NCI-H1930 (cell line): ENCODE measurements at regions not wholly inside any gene's neighbourhood (a gene's known extent, or its start where the extent isn't known, plus 50 kb on each side); places are given as distances from the start of the nearest gene placed in this dataset.

Experiments
- DNase-seq, 2 experiments: peaks; one replicate each; lab custom pipeline; 2025; lab: John Stamatoyannopoulos, UW

DNA sequence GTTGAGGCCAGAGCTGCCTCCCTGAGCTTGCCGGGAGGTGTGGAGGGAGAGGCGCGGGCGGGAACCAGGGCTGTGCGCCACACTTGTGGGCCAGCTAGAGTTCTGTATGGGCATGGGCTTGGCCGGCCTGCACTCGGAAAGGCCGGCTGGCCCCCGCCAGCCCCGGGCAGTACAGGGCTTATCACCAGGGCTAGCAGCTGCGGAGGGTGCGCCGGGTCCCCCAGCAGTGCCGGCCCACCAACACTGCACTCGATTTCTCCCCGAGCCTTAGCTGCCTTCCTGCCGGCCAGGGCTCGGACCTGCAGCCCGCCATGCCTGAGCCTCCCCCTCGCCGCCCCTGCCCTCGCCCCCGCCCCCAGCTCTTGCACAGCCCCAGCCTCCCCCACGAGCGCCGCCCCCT is 472.7 kb downstream of the TFAP2A start:
- DNase-seq = no peak

- DNase-seq = no peak
Observed at GRCh38 chr6:9938801-9939200, 476.1 kb downstream of the TFAP2A start.

GRCh38 chr6:9937031-9937763 is 477.7 kb downstream of the TFAP2A start:
- DNase-seq = no peak

DNA sequence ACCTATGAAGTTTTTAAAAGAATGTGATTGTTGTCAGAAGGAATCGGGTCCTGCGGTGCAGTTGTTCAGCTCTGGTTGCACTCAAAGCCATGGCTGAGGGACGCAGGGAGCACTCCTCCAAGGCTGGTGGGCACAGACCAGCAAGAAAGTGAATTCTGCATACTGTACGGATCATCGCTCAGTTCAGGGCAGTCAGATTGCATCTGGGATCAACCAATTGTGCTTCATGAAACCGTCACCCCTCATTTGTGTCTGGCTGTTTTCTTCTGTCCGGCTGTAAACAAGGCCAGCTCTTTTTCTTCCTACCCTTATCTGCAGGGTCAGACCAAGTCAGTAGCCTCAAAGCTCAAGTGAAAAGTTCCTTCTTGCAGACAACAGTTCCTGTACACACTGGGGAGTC is 478.3 kb downstream of the TFAP2A start:
- no peak for DNase-seq

DNA sequence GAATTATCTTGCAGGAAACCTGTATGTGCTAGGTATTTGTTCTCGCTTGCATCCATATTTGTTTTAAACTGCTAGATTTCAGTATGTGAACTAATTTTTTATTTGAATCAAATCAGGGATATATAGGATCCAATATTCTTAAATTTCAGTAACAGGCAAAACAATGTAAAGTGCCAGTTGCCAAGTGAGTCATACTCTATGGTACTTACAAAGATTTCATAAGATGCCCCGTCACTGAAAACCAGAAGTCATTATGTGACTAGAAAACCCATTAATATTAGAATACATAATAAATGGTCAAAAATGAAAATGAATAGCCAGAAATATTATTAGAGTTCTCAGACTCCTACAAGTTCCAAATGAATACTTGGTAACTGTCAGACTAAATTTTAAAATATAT is 481.2 kb downstream of the TFAP2A start:
- DNase-seq = no peak

DNA sequence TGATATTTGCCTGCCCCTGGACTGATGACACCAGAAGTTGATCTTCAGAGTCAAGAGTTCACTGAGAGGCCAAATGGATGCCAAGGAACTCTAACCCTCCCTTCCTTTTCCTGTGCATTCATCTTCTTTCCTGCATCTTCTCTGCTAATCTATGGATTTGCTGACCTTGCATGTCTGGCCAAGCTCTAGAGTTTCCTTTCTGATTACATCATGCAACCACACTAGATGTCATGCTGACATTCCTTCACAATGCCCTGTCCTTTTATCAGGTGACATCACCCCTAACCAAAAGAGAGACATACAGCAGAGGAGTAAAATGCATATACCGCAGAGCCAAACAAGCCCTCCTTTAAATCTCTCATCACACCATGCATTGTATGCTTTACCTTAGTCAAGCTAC is 487.6 kb downstream of the TFAP2A start:
- DNase-seq = no peak

- DNase-seq = no peak
Observed at GRCh38 chr6:9924971-9925370, 489.9 kb downstream of the TFAP2A start.

DNA sequence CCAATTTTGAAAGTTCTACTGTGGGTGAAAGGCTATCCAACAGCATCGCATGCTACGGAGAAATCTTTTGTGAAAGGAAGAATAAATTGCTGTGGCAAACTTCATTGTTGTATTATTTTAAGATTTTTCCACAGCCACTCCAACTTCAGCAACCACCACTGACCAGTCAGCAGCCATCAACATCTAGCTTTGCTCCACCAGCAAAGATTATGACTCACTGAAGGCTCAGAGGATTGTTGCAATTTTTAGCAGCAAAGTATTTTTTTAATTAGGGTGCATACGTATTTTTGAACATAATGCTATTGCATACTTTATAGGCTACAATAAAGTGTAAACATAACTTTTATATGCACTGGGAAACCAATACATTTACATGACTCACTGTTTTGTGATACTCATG is 493.5 kb downstream of the TFAP2A start:
- no peak for DNase-seq

DNA sequence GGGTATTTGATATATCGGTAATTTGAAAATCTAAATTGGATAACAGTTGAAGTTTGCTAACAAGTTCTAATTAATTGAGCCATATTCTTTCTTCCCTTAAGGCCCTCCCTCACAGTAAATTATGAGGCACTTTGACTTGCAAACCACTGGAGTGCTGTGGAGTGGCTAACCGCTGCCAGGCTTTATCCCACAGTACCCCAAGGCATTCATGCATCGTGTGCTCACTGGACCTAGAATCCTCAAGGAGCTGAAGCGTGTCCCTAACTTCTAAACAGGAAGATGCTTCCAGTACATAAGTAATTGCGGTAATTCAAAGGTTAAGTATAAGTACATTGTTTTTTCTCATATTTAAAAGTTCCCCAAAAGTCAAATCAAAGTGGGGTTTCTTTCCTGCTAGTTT is 499.9 kb downstream of the TFAP2A start:
- DNase-seq = no peak

DNA sequence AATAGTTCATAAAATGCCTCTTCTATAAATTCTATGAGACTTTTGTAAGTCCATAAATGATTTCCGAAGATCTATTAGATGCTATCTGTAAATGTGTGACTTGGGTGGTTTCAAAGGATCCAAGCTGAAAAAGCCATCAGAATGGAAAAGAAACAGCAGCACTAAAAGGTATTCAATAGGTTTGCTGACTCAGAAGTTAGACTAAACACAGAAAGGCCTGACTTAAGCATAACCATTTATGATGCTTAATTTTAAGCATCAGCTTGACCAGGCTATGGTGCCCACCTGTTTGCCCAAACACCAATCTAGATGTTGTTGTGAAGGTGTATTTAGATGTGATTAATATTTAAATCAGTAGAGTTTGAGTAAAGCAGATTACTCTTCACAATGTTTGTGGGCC is 513.5 kb downstream of the TFAP2A start:
- no peak for DNase-seq

DNA sequence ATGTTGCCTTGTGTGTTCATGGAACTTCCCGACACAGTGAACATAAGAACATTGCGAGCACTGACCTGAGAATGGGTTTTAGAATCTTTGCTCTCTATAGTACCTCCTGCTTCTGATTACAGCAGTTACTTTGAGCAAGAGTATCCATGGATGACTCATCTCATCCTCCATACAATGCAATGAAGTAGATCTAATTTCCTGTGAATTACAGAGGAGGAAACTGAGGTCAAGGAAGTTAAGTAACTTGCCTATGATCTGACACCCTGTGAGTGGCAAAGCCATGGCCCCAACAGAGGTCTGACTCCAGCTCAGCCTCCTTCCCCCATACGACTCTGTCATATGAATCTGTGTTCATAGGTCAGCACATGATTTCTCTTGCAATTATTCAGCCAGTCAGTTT is 518.1 kb downstream of the TFAP2A start:
- DNase-seq = no peak

DNA sequence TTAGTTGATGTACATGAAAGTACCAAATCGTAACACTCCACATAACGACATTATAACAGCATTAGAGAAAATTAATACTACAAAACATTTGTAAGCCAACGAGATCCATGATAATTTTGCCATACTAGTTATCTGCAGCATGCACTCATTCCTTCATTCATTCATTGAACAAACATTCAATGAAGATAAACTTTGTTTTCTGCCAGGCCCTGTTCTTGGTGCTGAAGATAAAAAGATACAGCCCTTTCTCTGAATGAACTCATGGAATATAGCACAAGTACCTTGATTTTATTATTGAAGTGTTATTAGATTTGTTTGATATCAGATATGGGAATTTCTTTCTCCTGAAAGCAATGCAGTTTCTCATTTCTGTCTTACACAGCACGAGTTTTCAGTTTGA is 524.0 kb downstream of the TFAP2A start:
- no peak for DNase-seq

DNA sequence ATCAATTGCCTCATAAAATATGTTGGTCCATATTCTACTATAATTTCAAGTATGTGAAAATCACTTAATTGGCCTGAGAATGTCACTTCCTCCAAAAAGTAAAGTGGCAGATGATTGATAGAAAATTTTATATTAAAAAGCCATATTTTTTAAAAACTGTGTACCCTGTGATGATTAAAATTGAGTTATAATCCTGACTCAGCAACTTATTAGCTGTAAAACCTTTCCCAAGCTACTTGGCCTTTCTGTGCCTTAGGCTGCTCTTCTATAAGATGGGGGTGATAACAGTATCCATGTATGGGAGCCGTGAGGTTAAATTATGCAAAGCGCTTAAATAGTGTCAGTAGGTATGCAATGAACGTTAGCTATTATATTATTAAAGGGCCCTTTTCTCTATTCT is 524.4 kb downstream of the TFAP2A start:
- DNase-seq = no peak

DNA sequence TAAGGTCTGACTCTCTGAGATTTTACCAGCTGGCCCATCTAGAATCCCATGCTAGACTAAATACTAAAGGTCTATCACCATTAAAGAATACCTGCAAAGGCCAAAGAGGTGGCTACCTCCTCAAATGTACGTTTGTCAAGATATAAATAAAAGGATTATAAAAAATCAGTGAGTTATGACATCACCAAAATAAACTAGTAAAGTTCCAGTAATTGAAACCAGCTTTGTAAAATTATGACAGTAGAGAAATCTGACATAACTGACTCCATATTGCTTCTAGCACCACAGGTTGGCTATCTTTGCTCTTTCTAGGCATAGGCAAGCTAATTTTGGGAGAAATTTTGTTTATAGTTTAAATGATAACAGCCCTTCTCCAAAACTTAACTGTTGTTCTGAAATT is 536.3 kb downstream of the TFAP2A start:
- DNase-seq = no peak

GRCh38 chr6:9875605-9876353 is 539.1 kb downstream of the TFAP2A start:
- DNase-seq = no peak

DNA sequence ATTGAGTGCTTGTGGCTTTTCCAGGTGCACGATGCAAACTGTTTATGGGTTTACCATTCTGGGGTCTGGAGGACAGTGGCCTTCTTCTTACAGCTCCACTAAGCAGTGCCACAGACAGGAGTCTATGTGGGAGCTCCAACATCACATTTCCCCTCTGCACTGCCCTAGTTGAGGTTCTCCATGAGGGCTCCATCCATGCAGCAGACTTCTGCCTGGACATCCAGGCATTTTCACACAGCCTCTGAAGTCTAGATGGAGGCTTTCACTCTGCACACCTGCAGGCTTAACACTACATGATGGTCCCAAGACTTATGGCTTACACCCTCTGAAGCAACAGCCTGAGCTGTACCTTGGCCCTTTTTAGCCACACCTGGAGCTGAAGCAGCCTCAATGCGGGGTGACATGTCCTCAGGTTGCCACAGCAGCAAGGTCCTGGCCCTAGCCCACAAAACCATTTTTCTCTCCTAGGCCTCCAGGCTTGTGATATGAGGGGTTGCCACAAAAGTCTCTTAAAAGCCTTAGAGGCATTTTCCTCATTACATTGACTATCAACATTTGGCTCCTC is 552.2 kb downstream of the TFAP2A start:
- no peak for DNase-seq

DNA sequence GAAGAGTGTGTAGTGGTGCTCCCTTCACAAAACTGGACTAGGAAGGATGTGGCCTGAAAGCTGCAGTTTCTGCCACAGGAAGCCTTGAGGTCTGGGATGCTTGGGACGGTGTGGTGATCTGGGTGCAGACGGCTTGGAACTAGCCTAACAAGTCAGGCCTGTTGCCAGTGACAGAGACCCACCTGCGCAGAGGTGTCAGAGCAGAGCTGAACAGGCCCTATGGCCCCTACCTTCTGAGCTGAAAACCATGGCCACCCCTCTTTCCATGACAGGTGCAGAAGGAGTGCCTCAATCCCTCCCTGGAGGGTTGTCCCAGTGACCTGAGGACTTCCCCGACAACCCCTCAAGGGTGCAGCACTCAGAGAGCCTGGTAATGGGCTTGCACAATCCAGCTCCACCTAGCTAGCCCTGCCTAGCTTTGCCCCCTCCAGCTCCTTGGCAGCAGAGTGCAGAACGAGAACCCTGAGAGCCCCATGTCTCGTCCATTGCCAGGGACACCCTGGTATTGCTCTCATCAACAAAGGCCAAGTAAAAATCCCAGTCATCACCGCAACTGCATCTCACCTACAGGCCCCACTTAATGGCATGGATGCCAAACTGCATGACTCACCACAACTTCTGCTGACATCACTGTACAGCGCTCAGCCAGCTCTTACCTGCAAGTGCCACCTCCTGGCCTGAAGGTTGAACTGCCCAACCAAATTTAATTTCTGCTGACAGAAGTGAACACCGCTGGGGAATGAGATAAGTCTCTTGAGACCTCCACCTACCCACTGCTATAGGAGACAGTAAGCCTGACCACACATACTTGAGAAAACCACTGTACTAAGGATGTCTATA is 563.1 kb downstream of the TFAP2A start:
- no peak for DNase-seq

DNA sequence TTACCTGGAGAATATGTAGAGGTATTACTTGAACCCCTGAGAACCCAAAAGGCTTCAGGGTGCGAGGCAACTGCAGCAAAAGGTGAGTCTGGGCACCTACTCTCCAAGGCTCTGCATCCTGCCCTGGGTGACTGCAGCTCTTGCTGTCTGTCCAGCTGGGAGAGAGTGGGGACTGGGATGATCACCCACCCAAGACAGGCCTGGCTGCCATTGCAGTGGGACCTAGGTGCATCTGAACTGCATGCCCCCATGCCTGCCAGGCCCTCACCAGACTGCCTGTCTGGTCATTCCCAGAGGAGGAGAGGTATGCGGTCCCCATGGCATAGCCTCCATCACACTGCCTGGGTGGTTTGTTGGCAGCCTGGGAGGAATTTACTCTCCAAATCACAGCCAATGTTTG is 563.9 kb downstream of the TFAP2A start:
- DNase-seq = no peak

GRCh38 chr6:9848094-9848493 is 566.8 kb downstream of the TFAP2A start:
- DNase-seq = no peak

DNA sequence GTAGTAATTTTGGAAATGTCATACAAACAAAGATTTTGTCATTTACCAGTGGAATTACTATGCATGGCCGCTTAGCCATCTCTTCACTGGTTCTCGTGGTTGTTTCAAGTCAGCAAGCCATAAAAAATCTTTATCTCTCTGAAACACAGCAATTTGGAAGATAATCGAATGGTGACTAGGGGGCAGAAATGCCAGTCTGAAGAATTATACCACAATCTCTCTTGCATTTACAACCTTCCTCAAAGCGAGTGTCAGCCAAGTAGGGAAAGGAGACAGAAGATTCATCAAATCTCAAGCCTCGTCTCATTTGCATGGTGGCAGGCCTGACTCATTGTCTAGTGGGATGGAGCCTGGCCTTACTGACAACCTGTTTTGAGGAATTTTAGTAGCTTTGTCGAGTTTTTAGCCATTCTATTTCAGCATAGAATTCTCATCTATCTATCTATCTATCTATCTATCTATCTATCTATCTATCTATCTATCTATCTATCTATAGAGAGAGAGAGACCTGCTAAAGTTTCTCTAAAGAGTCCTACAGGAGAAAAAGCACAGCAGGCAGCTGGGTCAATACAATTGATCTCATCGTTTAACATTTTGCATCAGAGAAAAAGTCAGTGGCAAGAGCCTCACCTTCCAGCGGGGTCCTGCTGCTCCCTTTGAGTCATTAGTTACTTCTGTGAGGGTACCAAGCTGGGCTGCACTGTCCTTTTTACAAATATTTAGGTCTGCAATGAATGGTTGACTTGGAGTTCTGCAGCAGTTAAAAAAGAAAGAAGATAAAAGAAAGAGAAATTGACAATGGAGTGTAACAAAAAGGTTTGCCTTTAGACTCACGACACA is 572.8 kb downstream of the TFAP2A start:
- DNase-seq = no peak

- DNase-seq = no peak
Observed at GRCh38 chr6:9834233-9834632, 580.6 kb downstream of the TFAP2A start.

GRCh38 chr6:9831783-9832182 is 583.1 kb downstream of the TFAP2A start:
- DNase-seq = no peak
